Activated CD8-positive, alpha-beta memory T cell treated with anti-CD3 and anti-CD28 coated beads, Interleukin-2, amount 50 U/mL, for 24 hours (primary cell): ENCODE measurements at regions not wholly inside any gene's neighbourhood (a gene's known extent, or its start where the extent isn't known, plus 50 kb on each side); places are given as distances from the start of the nearest gene placed in this dataset.
"Not testable (repeated sequence)": the region's sequence is repeated elsewhere in the genome, so short reads cannot be mapped to it uniquely, and the experiment has no call there.

Experiments used
- DNase-seq: peaks from one replicate; pipeline ENCODE4 v3.0.0-alpha.2; 2020; ENCODE audit errors: extremely low read depth

- no peak for DNase-seq
Observed at GRCh38 chr5:56763711-56764466, 51.5 kb upstream of the MAP3K1 start.

GRCh38 chr5:56763182-56763581 lies 52.2 kb upstream of the MAP3K1 start:
- DNase-seq, result no peak

DNA sequence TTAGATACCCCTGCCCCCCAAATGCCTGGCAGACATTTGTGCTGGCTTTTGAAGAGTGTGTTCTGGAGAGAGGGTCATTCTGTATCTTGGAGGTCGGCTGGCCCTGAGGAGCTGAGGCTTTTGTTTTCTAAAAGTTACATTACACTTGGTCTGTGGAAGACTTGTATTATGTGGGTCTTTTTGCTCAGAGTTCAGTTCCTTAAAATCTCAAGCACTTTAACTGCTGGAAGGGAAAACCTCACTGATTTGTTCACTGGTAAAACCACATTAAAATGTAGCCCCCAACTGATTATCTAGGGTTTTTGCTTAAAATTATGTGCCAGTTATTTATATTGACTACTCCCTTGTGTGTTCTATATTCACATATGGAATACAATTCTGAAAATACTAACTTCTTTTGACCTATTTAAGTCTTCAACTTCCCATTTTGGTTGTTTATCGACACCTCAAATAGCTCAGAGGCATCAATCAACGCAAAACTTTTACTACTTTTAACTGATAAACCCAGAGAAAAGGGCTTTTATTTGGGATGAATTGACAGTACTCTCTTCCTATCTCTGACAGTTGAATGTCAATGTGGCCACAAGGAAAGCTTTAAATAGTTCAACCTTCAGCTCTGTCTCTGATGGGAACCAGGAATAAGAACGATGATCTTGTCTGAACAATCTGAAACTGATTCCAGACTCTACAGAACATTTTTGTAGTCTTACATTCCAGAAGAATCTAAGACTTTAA lies 54.0 kb upstream of the MAP3K1 start:
- no peak for DNase-seq

DNA sequence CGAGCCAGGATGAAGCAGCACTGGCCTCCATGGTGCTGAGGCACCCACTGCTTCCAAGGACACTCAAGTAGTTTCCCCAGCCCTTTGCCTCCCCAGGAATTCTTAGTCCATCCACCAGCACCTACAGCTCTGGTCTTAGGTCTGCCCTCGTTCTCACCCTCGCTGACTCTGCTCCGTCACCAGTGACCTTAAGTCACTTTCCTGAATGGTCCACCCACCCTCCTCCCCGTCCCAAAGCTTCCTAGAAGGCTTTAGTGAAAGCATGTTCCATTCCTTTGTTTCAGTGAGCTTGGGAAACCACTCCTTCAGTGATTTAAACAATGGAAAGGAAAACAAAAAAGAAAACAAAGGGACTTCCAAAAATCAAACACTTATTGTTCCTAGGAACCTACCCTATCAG lies 54.6 kb upstream of the MAP3K1 start:
- DNase-seq, result no peak

- no peak for DNase-seq
Observed at GRCh38 chr5:56759521-56760216, 55.7 kb upstream of the MAP3K1 start.

DNA sequence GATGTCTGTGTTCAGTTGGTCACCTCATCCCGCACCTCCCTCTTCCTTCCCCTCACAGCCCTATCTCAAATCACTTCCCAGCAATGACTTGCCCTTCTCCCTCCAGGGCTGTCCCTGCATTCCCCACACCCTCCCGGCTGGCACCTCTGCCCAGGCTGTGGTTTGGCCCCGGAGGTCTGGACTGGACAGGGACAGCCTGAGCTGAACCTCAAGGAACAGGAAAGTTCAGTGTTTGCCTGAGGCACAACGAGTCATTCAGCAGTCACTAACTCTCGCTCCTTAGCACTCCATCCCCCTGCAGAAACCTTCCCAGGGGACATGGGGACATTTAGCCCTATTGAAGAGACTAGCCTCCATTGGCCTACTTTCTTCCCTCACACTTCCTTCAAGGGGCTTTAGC lies 58.3 kb upstream of the MAP3K1 start:
- no peak for DNase-seq

GRCh38 chr5:56755036-56755555 lies 60.3 kb upstream of the MAP3K1 start:
- DNase-seq, result no peak

GRCh38 chr5:56753588-56753987 lies 61.8 kb upstream of the MAP3K1 start:
- DNase-seq, result not testable (repeated sequence)

GRCh38 chr5:56751572-56752313 lies 63.6 kb upstream of the MAP3K1 start:
- no peak for DNase-seq

DNA sequence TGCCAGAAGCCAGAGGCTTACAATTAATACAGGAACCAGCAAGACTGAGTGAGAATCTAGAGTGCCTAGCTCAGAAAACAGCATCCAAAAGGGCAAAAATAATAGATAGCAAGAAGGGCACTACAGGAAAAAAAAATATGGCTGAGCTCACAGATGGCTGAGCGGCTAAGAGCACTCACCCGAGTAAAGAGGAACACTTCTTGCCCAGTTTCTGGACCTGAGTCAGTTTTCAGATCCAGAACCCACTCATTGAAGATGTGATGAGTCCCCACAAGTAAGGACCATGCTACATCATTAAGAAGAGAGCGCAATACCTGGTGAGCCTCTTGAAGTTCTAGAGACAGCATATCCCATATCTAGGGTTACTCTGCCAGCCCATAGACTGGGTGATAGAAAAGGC lies 65.5 kb upstream of the MAP3K1 start:
- DNase-seq, result no peak

DNA sequence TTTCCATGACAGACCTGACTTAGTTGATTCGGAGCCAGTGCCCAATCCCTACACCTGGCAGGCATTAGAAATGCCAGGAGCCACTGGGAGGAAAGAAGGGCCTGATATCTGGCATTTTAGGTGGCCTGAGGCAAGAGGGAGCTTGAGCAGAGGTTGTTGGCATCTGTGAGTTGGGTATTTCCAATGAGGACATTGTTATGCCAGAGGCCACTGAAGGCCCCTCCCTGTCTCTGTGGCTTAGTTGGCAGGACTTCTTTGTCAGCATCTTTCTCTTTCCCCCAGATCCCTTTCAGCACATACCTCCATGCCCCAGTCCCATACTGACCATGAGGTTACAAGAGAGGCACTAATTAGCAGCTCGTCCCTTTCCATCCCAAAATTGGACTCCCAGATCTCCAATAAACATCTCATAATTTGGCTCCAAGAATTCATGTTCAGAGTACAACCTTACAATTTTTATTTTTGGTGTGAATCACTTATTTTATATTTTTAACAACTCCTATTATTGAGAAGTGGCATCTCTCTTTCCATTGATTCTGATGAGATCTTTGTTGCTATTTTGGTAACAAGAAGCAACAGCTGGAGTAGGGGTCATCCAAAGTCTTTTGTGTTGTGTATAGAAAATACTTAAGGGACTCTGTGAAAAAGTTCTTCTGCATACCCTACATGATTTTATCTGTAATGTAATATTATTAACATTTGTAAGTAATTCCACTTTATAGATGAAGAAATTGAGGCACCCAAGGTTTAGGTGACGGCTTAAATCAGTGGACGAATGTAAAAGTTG lies 68.6 kb upstream of the MAP3K1 start:
- DNase-seq, result no peak

GRCh38 chr5:56745864-56746263 lies 69.5 kb upstream of the MAP3K1 start:
- no peak for DNase-seq

DNA sequence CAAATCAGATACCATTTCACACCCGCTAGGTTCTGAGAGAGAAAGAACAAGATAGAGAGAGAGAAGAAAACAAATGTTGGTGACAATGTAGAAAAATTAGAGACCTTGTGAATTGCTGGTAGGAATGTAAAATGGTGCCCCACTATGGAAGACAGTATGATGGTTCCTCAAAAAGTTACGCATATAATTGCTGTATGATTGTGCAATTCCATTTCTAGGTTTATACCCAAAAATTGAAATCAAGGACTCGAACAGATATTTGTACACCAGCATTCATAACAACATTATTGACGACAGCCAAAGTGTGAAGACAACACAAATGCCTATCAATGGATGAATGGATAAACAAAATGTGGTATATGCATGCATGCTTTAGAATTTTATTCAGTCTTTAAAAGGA lies 74.5 kb upstream of the MAP3K1 start:
- no peak for DNase-seq

GRCh38 chr5:56739990-56740389 lies 75.4 kb upstream of the MAP3K1 start:
- no peak for DNase-seq

DNA sequence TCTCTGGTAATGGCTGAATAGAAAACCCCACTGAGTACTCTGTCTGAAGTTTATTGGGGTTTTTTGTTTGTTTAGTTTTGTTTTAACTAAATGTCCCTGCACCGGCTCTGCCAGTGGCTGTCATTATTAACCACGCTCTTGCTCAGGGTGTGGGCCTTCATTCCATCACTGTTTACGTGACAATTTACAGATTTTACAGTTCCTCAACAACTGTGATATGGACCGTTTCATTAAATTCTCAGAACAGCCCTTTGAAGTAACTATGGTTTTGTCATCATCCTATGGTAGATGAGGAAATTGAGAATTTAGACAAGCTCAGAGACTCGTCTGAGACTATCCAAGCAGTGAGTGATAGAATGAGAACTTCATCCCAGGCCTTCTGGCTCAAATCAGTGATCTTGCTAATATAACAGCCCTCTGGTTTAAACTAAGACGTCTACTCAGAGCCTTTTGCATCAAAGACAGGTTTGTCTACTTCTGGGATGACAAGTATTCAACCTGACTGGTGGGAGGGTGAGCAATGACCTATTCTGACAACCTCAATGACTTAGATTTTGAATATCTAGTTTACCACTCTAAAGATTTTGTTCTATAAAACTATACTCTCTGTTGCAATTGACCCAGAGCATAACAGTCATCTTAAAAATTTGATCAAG lies 77.3 kb upstream of the MAP3K1 start:
- DNase-seq, result no peak

DNA sequence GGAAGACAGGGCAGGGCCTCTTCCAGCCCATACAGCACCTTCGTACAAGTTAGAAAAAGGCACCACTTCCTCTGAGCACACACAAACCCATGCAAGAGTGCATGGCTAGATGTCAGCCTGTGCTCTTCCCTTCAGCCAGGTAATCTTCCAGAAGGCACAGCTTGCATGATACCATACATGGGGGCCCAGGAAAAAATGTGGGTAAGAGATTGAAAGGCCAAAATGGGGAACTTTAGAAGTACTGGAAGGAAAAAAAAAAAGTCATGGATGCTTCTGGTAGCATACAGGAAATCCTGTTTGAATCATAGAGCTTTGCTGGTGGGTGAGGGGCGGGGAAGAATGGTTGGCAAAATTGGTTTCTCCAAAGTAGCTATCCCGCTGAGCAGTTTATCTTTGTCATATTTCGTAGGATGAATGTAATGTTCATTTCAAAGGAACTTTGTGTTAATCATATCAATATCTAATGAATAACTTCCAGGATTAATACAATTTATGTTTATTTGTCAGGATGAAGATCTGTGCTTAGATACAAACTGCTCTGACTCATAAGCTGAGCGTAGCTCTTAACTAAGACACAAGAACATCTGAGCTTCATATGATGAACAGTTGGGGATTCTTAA lies 78.2 kb upstream of the MAP3K1 start:
- no peak for DNase-seq

GRCh38 chr5:56735849-56736641 lies 79.3 kb upstream of the MAP3K1 start:
- no peak for DNase-seq

DNA sequence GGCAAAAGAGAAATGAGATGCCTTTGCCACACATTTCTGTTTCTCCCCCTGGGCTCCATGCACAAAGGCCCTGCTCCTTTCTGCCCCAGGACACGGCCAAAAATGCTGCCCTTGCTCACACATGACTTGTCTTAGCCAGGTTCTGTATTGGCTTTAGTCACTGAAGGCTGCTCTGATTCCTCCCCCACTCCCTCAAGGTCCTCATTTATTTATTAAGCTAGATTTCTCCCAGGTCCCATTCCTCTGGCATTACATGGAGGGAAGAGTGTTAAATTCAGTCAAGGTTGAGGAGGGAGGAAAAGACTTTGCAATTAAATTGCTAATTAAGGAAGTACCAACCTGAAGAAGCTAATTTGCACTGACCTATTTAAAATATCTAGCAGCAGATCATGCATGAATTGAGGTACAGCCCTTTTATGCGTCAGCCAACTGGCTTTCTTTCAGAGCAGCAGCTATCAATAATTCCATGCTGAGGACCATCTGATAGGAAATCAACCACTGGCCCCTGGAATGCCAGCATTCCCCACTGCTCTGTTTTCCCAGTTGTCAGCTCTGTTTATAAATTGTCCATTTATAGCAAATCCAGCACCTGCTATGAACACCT lies 81.2 kb upstream of the MAP3K1 start:
- DNase-seq, result no peak

GRCh38 chr5:56733580-56733979 lies 81.8 kb upstream of the MAP3K1 start:
- DNase-seq, result no peak
